A204.1 (cell line): ENCODE measurements at regions not wholly inside any gene's neighbourhood (a gene's known extent, or its start where the extent isn't known, plus 50 kb on each side); places are given as distances from the start of the nearest gene placed in this dataset.

Experiments
- FAIRE-seq: peaks from 2 replicates; lab custom pipeline; 2012; peaks lifted over from hg19 to GRCh38; lab: Jason Lieb, UNC

DNA sequence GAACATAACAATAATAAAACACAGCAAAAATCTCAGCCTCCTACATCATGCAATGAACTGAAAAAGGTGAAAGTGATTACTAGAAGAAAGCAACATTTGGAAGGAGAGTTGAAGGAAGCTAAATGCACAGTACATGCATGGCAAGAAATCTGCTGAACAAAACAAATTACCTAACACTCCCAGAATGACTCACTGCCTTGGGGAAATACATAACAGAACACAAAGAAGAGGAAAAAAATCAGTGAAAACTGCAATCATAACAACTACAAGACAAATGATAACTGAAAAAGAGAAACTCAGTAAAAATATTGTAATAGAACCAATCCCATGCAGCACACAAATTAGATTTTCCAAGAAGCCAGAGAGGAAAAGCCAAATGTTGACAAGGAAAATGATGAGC lies 1513.2 kb downstream of the ARAP2 start:
- FAIRE-seq = no peak

DNA sequence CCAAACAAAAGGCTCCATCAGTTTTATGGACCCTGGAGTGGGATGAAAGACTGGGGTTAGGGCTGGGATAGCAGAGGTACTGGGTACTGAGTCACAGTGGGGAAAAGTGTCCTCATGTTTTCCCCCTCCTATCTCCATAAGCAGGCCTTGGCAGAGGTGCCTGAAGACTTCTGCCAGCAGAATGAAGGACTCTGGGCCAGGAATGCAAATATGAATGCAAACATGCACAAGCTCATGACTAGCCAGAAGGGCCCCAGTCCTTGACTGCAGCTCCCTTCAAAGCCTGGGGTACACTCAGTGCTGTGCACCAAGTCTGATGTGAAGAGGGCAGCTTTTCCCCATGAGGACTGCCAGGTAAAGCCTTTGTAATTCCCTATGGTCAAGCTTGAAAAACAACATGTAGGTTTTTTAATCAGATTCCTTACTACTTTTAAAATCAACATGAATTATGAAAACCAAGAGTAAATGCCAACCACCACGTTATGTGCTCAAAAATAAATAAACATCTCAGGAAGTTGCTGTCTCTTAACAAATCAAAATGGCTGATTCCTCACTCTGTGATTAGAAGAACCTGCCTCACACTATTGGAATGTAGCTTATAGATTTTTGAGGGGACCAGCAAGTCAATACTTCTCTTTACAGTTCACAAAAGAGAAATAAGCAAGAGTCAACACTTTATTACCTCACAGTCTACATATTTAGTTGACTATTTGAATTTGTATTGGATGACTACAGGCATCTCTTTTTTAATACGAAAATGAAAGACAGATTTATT lies 1512.0 kb downstream of the ARAP2 start:
- FAIRE-seq = no peak

DNA sequence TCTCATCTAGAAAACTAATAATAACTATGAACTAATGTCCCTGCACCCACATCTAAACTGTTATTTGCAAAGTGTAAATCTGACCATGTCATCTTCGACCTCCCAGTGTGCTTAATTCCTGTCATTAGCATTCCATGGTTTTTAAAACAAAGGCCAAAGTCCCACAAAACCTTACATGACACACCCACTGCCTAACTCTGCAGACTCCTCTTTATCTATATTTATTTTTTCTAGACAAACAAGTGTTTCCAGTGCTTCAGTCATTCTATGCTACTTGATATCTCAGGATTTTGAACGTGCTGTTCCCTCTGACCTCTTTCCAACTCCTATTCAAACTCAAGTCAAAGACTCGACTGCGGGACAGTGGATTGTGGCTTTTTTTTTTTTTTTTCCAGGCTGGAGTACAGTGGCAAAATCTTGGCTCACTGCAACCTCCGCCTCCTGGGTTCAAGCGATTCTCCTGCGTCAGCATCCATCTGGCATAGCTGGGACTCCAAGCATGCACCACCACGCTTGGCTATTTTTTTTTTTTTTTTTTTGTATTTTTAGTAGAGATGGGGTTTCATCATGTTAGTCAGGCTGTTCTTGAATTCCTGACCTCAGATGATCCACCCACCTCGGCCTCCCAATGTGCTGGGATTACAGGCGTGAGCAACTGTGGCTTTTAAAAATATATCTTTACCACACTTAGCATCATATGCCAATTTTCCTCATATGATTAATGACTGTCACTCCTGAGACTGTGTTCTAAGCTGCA lies 1511.0 kb downstream of the ARAP2 start:
- no peak for FAIRE-seq

DNA sequence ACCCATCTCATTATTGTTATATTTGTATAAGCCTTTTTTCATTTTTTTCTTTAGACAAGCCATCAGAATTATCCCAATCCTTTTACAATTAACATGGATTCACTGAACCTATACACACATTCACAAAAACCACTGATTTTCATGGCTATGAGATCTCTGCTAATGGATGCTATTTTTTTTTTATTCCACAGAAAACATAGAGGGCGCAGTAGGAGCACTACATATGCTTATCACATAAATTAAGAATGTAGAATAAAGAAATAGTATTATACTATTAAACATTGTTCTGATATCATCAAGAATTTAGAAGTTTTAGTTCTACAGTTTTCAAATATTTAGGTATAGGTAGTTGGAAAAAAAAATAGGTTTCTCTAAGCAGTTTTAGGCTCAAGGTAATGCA lies 1477.4 kb downstream of the ARAP2 start:
- peak; percentile 93 for FAIRE-seq

GRCh38 chr4:34767407-34767806 lies 1476.9 kb downstream of the ARAP2 start:
- FAIRE-seq = no peak

DNA sequence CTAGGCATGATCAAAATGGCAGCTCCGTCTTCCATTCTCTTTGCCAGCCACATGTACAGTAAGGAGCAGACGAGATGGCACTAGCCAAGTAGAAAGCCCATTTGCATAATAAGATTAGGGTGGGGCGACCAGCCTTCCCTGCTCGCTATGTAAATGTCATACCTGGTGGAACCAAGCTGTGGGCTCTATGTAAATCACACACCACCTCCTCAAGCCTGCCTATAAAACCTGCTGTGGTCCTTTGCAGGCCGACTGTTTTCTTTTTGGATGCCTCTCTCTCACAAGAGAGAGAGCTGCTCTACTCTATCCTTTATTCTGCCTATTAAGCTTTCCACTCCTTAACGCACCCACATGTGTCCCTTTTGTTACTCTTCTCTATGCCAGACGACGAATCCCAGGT lies 1472.7 kb downstream of the ARAP2 start:
- FAIRE-seq = no peak

- no peak for FAIRE-seq
Measured at GRCh38 chr4:34790131-34790530, 1454.2 kb downstream of the ARAP2 start.

DNA sequence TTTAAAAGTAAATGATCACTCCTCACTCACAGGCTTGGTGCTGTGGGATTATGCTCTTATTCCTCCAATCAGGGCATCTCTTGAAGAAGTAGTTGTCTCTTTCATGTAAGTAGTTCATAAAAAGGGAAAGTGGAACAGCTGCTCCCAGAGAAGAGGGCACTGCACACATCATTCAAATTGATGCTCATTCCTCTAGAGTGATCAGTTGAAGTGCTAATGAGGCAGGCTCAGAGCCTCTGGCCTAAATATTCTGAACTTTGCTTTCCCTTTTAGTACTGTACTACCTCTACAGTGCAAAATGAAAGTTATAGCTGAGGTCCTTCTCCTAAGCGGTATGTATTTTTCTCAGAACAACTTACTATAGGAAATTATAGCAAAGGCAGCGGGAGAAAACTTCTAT lies 1453.1 kb downstream of the ARAP2 start:
- FAIRE-seq = no peak

GRCh38 chr4:34800953-34801352 lies 1443.4 kb downstream of the ARAP2 start:
- FAIRE-seq = no peak

GRCh38 chr4:34814266-34814665 lies 1430.0 kb downstream of the ARAP2 start:
- FAIRE-seq = no peak

DNA sequence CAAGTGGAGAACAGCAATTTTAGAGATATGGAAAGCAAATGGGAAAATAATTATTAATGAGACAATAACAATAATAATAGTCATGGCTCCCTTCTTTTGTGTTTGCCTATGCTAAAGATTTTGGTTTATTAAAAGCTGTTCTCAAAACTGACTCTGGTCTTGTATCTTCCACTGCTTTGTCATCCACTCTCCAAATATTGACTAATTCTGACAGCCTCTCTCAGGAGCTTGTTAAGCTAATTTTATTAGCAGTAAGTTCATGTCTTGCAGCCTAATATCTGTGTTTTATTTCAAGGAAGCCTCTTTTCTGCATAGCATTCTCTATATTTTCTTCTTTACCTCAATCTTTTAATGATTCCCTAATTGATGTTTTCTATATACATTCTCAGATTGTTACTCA lies 1419.8 kb downstream of the ARAP2 start:
- FAIRE-seq = no peak

- no peak for FAIRE-seq
Measured at GRCh38 chr4:34826660-34827059, 1417.7 kb downstream of the ARAP2 start.

DNA sequence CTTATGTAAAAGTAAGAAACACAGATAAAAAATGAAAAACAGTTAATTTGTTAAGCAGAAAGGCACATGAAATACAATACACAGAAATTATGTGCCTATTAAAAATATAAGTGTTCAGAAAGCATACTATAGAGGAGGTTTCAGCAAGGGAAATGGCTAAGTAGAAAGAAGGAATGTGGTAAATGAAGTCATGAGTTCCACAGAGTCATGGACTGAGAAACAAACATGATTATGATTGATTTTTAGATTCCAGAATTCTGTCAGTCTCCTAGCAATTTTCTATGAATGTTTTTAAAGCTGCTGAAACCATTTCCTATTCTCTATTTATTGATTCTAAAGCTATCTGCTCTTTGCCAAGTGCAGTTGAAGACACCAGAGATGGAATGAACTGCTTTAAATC lies 1398.4 kb downstream of the ARAP2 start:
- FAIRE-seq = no peak

DNA sequence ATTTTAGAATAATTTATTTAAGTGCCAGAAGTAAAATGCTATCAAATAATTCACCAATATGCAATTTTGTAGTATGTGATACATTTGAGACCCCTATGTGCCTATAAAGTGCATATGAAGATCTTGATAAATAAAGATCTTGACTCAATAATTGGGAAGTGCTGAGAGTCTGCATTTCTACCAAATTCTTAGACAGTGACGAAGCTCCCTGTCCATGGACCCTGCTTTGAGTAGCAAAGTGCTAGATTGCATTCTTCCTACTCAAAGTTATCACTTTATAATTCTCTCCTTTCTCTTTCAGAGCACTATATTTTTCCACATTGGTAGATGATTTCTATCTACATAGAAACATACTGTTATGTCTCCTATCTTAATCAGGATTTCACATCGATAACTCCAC lies 1393.9 kb downstream of the ARAP2 start:
- no peak for FAIRE-seq

GRCh38 chr4:34850968-34851367 lies 1393.3 kb downstream of the ARAP2 start:
- no peak for FAIRE-seq

DNA sequence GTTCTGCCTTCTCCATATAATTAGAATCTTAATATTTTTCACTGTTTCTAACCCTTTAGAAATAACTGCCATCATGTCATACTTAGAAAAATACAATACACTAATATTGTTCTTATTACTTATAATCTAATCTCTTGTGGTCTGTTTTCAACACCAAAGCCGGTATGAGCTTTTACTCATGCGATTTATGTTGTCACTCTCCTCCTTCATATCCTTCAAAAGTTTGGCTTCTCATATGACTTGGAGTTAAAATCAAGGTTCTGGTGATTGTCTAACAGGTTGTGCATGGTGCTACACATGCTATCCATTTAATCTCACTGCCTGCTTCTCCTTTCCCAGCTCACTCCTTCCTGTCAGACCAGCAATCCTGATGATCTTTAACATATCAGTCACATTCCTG lies 1392.9 kb downstream of the ARAP2 start:
- no peak for FAIRE-seq

GRCh38 chr4:34854451-34854850 lies 1389.9 kb downstream of the ARAP2 start:
- FAIRE-seq = no peak

DNA sequence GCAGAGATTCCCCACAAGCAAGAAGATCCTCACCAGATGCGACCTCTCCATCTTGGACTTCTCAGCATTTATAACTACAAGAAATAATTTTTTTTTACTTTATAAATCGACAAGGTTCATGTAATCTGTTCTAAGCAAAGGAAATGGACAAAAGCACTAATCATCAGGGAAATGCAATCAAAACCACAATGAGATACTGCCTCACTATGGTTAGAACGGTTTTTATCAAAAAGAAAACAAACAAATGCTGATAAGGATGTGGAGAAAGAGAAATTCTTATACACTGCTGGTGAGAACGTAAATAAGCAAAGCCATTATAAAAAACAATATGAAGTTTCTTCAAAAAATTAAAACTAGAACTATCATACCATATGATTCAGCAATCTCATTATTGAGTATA lies 1382.6 kb downstream of the ARAP2 start:
- no peak for FAIRE-seq

DNA sequence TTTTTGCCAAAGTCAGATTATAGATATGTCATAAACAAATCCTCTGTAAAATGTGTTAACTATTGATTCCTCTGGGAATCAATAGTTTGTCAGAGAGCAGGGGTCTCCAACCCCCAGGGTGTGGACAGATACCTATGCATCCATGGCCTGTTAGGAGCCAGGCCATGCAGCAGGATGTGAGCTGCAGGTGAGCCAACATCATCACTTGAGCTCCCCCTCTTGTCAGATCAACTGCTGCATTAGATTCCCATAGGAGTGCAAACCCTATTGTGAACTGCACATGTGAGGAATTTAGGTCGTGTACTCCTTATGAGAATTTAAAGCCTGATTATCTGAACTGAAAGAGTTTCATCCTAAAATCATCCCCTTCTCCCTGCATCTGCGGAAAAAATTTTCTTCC lies 1365.4 kb downstream of the ARAP2 start:
- FAIRE-seq = no peak

GRCh38 chr4:34880246-34880645 lies 1364.1 kb downstream of the ARAP2 start:
- FAIRE-seq = no peak

- peak; percentile 96 for FAIRE-seq
Measured at GRCh38 chr4:34891892-34892291, 1352.4 kb downstream of the ARAP2 start.

GRCh38 chr4:34893382-34893781 lies 1350.9 kb downstream of the ARAP2 start:
- no peak for FAIRE-seq

- FAIRE-seq = no peak
Measured at GRCh38 chr4:34920032-34920431, 1324.3 kb downstream of the ARAP2 start.

- FAIRE-seq = no peak
Measured at GRCh38 chr4:34921391-34921790, 1322.9 kb downstream of the ARAP2 start.
